Neural progenitor cell (in vitro differentiated cells): ENCODE measurements at regions not wholly inside any gene's neighbourhood (a gene's known extent, or its start where the extent isn't known, plus 50 kb on each side); places are given as distances from the start of the nearest gene placed in this dataset.

Experiments used
- DNase-seq: peaks from one replicate; pipeline ENCODE4 v3.0.0-alpha.2; 2016; ENCODE audit warnings: low spot score
- H2AFZ ChIP-seq: fragments of 200-600 bp; sonication (generic); replicated peaks from 2 replicates; pipeline ENCODE4 v1.6.1; 2016; ENCODE audit warnings: antibody characterized with exemption
- H3F3A ChIP-seq: fragments of 200-600 bp; sonication (generic); 2 replicates; pipeline ENCODE4 v1.6.1; 2016; ENCODE audit warnings: antibody characterized with exemption, low read depth
- H3K27ac ChIP-seq: fragments of 200-600 bp; sonication (generic); 2 replicates; pipeline ENCODE4 v1.5.1; 2016; ENCODE audit warnings: mild to moderate bottlenecking
- H3K27me3 ChIP-seq: fragments of 200-600 bp; sonication (generic); 2 replicates; pipeline ENCODE4 v1.6.1; 2016; ENCODE audit warnings: mild to moderate bottlenecking, moderate library complexity
- H3K36me3 ChIP-seq: fragments of 200-600 bp; sonication (generic); 2 replicates; pipeline ENCODE4 v1.5.1; 2016
- H3K4me1 ChIP-seq: fragments of 200-600 bp; sonication (generic); 2 replicates; pipeline ENCODE4 v1.6.1; 2016; ENCODE audit warnings: mixed run types
- H3K4me2 ChIP-seq: fragments of 200-600 bp; sonication (generic); 2 replicates; pipeline ENCODE4 v1.6.1; 2016
- H3K4me3 ChIP-seq: fragments of 200-600 bp; sonication (generic); 2 replicates; pipeline ENCODE4 v1.5.1; 2016
- H3K79me2 ChIP-seq: fragments of 200-600 bp; sonication (generic); 2 replicates; pipeline ENCODE4 v1.6.1; 2016; ENCODE audit warnings: low read depth
- H3K9ac ChIP-seq: fragments of 200-600 bp; sonication (generic); 2 replicates; pipeline ENCODE4 v1.6.1; 2016
- H3K9me3 ChIP-seq: fragments of 200-600 bp; sonication (generic); 2 replicates; pipeline ENCODE4 v1.5.1; 2016; ENCODE audit warnings: low read depth
- H4K20me1 ChIP-seq: fragments of 200-600 bp; sonication (generic); 2 replicates; pipeline ENCODE4 v1.6.1; 2016; ENCODE audit warnings: low read depth
- H3K27ac Mint-ChIP-seq: 3 replicates; pipeline ENCODE4 v1.8.0; 2021; ENCODE audit warnings: mixed read lengths
- H3K27me3 Mint-ChIP-seq: 2 replicates; pipeline ENCODE4 v1.8.0; 2022; ENCODE audit warnings: low read depth, mild to moderate bottlenecking, inconsistent platforms, moderate library complexity, mixed read lengths; ENCODE audit not compliant: insufficient read depth
- H3K36me3 Mint-ChIP-seq: 3 replicates; pipeline ENCODE4 v1.8.0; 2021; ENCODE audit warnings: mixed read lengths
- H3K4me1 Mint-ChIP-seq: 3 replicates; pipeline ENCODE4 v1.8.0; 2021; ENCODE audit warnings: mixed read lengths
- H3K4me3 Mint-ChIP-seq: 3 replicates; pipeline ENCODE4 v1.8.0; 2021; ENCODE audit warnings: mild to moderate bottlenecking, moderate library complexity, mixed read lengths
- H3K9me3 Mint-ChIP-seq: 3 replicates; pipeline ENCODE4 v1.8.0; 2020; ENCODE audit warnings: mixed read lengths
- CTCF ChIP-seq: fragments of 200-600 bp; sonication (generic); IDR thresholded peaks from 2 replicates; pipeline ENCODE4 v1.5.1; 2017; ENCODE audit warnings: antibody characterized with exemption, mild to moderate bottlenecking
- EZH2 ChIP-seq: fragments of 200-600 bp; sonication (generic); IDR thresholded peaks from 2 replicates; pipeline ENCODE4 v1.6.1; 2017; ENCODE audit warnings: antibody characterized with exemption, mild to moderate bottlenecking, moderate library complexity
- EZH2phosphoT487 ChIP-seq: fragments of 200-600 bp; sonication (generic); IDR thresholded peaks from 2 replicates; pipeline ENCODE4 v1.6.1; 2017; ENCODE audit warnings: antibody characterized with exemption

- no peak overlapping the region for H2AFZ ChIP-seq
- H3K27me3 ChIP-seq = no peaks in the 10 kb centered on the region
- H3K9ac ChIP-seq = no peak overlapping the region
- H3K27ac ChIP-seq = no peak overlapping the region
- H3K27me3 Mint-ChIP-seq = no peaks in the 10 kb centered on the region
- H3K36me3 Mint-ChIP-seq = peaks cover 11% of the 10 kb centered on the region
- no peak for DNase-seq
- no peaks in the 10 kb centered on the region for H4K20me1 ChIP-seq
- H3K4me3 Mint-ChIP-seq = no peak overlapping the region
- H3K9me3 Mint-ChIP-seq = peaks cover 8% of the 10 kb centered on the region
- H3F3A ChIP-seq = no peaks in the 10 kb centered on the region
- H3K4me3 ChIP-seq = no peak overlapping the region
- no peak overlapping the region for H3K4me2 ChIP-seq
- no peak overlapping the region for H3K27ac Mint-ChIP-seq
- no peaks in the 10 kb centered on the region for H3K4me1 ChIP-seq
- H3K79me2 ChIP-seq = no peaks in the 10 kb centered on the region
- peaks cover 12% of the 10 kb centered on the region for H3K36me3 ChIP-seq
- no peaks in the 10 kb centered on the region for H3K4me1 Mint-ChIP-seq
- H3K9me3 ChIP-seq = no peaks in the 10 kb centered on the region
- TF ChIP-seq EZH2phosphoT487 (no peak), CTCF (no peak), EZH2 (no peak)
These were observed 304.7 kb upstream of the POU5F2 start for GRCh38 chr5:94045839-94046782.

GRCh38 chr5:94043311-94043710, 301.9 kb upstream of the POU5F2 start:
- Histone ChIP-seq H3K4me2 (no peak overlapping the region), H3K9me3 (no peaks in the 10 kb centered on the region), H3K27ac (no peak overlapping the region), H2AFZ (no peak overlapping the region), H3K4me1 (no peaks in the 10 kb centered on the region), H3K36me3 (peaks cover 12% of the 10 kb centered on the region), H3K27me3 (no peaks in the 10 kb centered on the region), H3K4me3 (no peak overlapping the region), H3K9ac (no peak overlapping the region), H3K79me2 (no peaks in the 10 kb centered on the region), H4K20me1 (no peaks in the 10 kb centered on the region), H3F3A (no peaks in the 10 kb centered on the region)
- no peaks in the 10 kb centered on the region for H3K27me3 Mint-ChIP-seq
- H3K27ac Mint-ChIP-seq = no peak overlapping the region
- H3K4me1 Mint-ChIP-seq = peaks cover 6% of the 10 kb centered on the region
- peaks cover 8% of the 10 kb centered on the region for H3K9me3 Mint-ChIP-seq
- H3K36me3 Mint-ChIP-seq = peaks cover 12% of the 10 kb centered on the region
- H3K4me3 Mint-ChIP-seq = no peak overlapping the region
- TF ChIP-seq EZH2 = no peak
- TF ChIP-seq CTCF = no peak
- TF ChIP-seq EZH2phosphoT487 = no peak
- no peak for DNase-seq

GRCh38 chr5:94040591-94041148, 299.3 kb upstream of the POU5F2 start:
- H3K4me3 ChIP-seq = no peak overlapping the region
- peaks cover 12% of the 10 kb centered on the region for H3K36me3 ChIP-seq
- H3K9ac ChIP-seq = no peak overlapping the region
- peaks cover 12% of the 10 kb centered on the region for H3K36me3 Mint-ChIP-seq
- no peaks in the 10 kb centered on the region for H3K9me3 ChIP-seq
- no peak overlapping the region for H2AFZ ChIP-seq
- TF ChIP-seq CTCF (no peak), EZH2phosphoT487 (no peak), EZH2 (no peak)
- H3K4me2 ChIP-seq = no peak overlapping the region
- peaks cover 6% of the 10 kb centered on the region for H3K4me1 Mint-ChIP-seq
- H3K9me3 Mint-ChIP-seq = peaks cover 8% of the 10 kb centered on the region
- H3K79me2 ChIP-seq = no peaks in the 10 kb centered on the region
- H3K27ac Mint-ChIP-seq = no peak overlapping the region
- no peaks in the 10 kb centered on the region for H3K27me3 Mint-ChIP-seq
- H3F3A ChIP-seq = no peaks in the 10 kb centered on the region
- DNase-seq = no peak
- H3K27me3 ChIP-seq = no peaks in the 10 kb centered on the region
- H4K20me1 ChIP-seq = no peaks in the 10 kb centered on the region
- H3K27ac ChIP-seq = no peak overlapping the region
- H3K4me1 ChIP-seq = no peaks in the 10 kb centered on the region
- no peak overlapping the region for H3K4me3 Mint-ChIP-seq
